Keratinocyte (primary cell): ENCODE measurements at regions not wholly inside any gene's neighbourhood (a gene's known extent, or its start where the extent isn't known, plus 50 kb on each side); places are given as distances from the start of the nearest gene placed in this dataset.

Experiments
- DNase-seq: peaks from one replicate; pipeline ENCODE4 v3.0.0-alpha.2; 2011; ENCODE audit warnings: low read depth, missing footprints, low spot score
- FAIRE-seq: peaks from 2 replicates; lab custom pipeline; 2011; peaks lifted over from hg19 to GRCh38; lab: Jason Lieb, UNC
- H2AFZ ChIP-seq: 2 replicates; pipeline ENCODE4 v1.6.0; 2012; ENCODE audit warnings: low read length, control low read depth, inconsistent platforms; ENCODE audit not compliant: control insufficient read depth
- H3K27ac ChIP-seq: 2 replicates; pipeline ENCODE4 v1.5.1; 2011; ENCODE audit warnings: low read length; ENCODE audit not compliant: control insufficient read depth, insufficient read depth
- H3K27me3 ChIP-seq: 3 replicates; pipeline ENCODE4 v1.6.0; 2011; ENCODE audit warnings: low read length; ENCODE audit not compliant: control insufficient read depth, insufficient read depth; ENCODE audit errors: extremely low read depth
- H3K36me3 ChIP-seq, 2 experiments: 2 replicates in 1 of 2; 3 replicates in 1 of 2; pipeline ENCODE4 v1.5.1; 2011; ENCODE audit warnings: low read length in 2 of 2, mild to moderate bottlenecking in 1 of 2; ENCODE audit not compliant: control insufficient read depth in 2 of 2, insufficient read depth in 2 of 2; ENCODE audit errors: extremely low read depth in 1 of 2
- H3K4me1 ChIP-seq: 3 replicates; pipeline ENCODE4 v1.5.1; 2011; ENCODE audit warnings: low read length; ENCODE audit not compliant: control insufficient read depth, insufficient read depth; ENCODE audit errors: extremely low read depth
- H3K4me2 ChIP-seq: 3 replicates; pipeline ENCODE4 v1.6.0; 2011; ENCODE audit warnings: low read depth, low read length; ENCODE audit not compliant: control insufficient read depth, insufficient read depth; ENCODE audit errors: extremely low read depth
- H3K4me3 ChIP-seq, 3 experiments: fragments of 200-600 bp in 1 of 3; sonication (generic) in 1 of 3; 2 replicates in 2 of 3; 3 replicates in 1 of 3; pipeline ENCODE4 v1.5.1; 2011 to 2016; ENCODE audit warnings: low read length in 3 of 3, mild to moderate bottlenecking in 3 of 3, control low read depth in 2 of 3, inconsistent platforms in 1 of 3, low read depth in 1 of 3, mixed read lengths in 1 of 3, mixed run types in 1 of 3, moderate library complexity in 1 of 3; ENCODE audit not compliant: control insufficient read depth in 2 of 3, insufficient read depth in 2 of 3; ENCODE audit errors: extremely low read depth in 1 of 3
- H3K79me2 ChIP-seq: 2 replicates; pipeline ENCODE4 v1.6.0; 2012; ENCODE audit warnings: low read length; ENCODE audit not compliant: control insufficient read depth, insufficient read depth
- H3K9ac ChIP-seq: 3 replicates; pipeline ENCODE4 v1.6.0; 2011; ENCODE audit warnings: low read length; ENCODE audit not compliant: control insufficient read depth, insufficient read depth; ENCODE audit errors: extremely low read depth
- H3K9me1 ChIP-seq: 3 replicates; pipeline ENCODE4 v1.6.0; 2011; ENCODE audit warnings: low read length; ENCODE audit not compliant: control insufficient read depth, insufficient read depth; ENCODE audit errors: extremely low read depth
- H3K9me3 ChIP-seq: 2 replicates; pipeline ENCODE4 v1.5.1; 2012; ENCODE audit warnings: low read depth, low read length; ENCODE audit not compliant: control insufficient read depth
- H4K20me1 ChIP-seq: 3 replicates; pipeline ENCODE4 v1.6.0; 2011; ENCODE audit warnings: low read length; ENCODE audit not compliant: control insufficient read depth, insufficient read depth; ENCODE audit errors: extremely low read depth
- CTCF ChIP-seq, 3 experiments: IDR thresholded peaks in 1 of 3; conservative IDR thresholded peaks in 1 of 3; optimal IDR thresholded peaks in 1 of 3; 2 replicates in 2 of 3; 3 replicates in 1 of 3; pipeline versions ENCODE3 to v1.5.1; 2011; ENCODE audit warnings: low read length in 3 of 3, mild to moderate bottlenecking in 3 of 3, moderate library complexity in 2 of 3, control low read depth in 1 of 3, inconsistent platforms in 1 of 3; ENCODE audit not compliant: insufficient read depth in 2 of 3; ENCODE audit errors: extremely low read depth in 1 of 3
- EZH2 ChIP-seq: IDR thresholded peaks from one replicate; pipeline ENCODE4 v1.6.1; 2012; ENCODE audit warnings: inconsistent platforms, mild to moderate bottlenecking, low read length, moderate library complexity
- dilution Hi-C: fragments of 300-500 bp; cut with MboI; formaldehyde crosslinking; loops from one replicate; pipeline ENCODE4 v1.7.0; 2020; ENCODE audit warnings: low sequenced_read_pairs; ENCODE audit not compliant: extremely low pct_ligation_motif_present

DNA sequence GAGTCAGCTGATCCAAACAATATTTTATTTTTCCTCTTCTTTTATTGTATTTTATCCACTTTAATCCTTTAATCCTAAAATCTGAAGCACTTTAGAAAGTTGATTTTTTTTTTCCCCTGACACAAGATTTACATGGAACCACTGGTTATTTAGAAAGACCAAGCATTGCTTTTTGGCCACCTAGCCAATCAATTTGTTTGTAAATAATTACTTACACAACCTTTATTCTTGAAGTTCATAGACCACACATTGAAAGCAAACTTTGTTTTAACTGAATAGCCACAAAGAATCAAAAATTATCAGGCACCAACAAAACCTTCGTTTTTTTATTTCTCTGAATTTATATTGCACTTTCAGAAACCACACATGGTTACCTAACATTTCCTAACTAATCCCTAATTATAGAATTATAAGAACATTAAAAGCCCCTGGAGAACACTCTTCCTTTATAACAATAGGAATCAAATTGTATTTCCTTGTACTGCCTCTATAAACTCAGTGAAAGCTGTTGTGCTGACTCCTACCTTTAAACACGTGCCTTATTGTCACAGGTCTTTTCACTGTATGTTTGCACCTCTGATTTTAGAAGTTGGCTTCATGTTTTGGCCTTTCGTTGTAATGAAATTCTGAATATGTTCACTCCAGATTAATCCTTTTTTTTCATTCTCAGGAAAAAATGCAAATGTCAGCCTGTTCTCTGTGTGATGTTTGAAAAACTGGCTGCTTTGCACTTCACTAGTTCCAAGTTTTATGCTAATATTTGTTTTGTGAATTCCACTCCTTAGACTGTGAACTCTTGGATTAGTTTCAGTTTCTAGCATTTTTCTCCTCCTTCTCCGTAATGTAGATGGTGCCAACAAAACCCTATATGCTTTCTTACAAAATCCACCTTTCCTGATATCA, 1511.9 kb downstream of the REEP3 start:
- Histone ChIP-seq H3K4me2 (no peak overlapping the region), H3K9me3 (peaks cover 4% of the 10 kb centered on the region), H3K4me3 (no peak overlapping the region), H3K9me1 (no peaks in the 10 kb centered on the region), H3K79me2 (no peaks in the 10 kb centered on the region), H4K20me1 (no peaks in the 10 kb centered on the region), H3K27ac (no peak overlapping the region), H3K4me1 (no peaks in the 10 kb centered on the region), H3K9ac (no peak overlapping the region), H3K27me3 (no peaks in the 10 kb centered on the region), H2AFZ (no peak overlapping the region), H3K36me3 (no peaks in the 10 kb centered on the region)
- FAIRE-seq = no peak
- no peak for DNase-seq
- dilution Hi-C loops = no loop called here
- no peak for TF ChIP-seq CTCF (optimal IDR thresholded peaks at IDR 0.05 in 1 of 3, IDR thresholded peaks at IDR 0.05 in 1 of 3, conservative IDR thresholded peaks at IDR 0.05 in 1 of 3; ENCODE audit: extremely low read depth in 1 of 3, insufficient read depth in 2 of 3, low read length in 3 of 3)
- TF ChIP-seq EZH2 = no peak

- Histone ChIP-seq H3K27ac (no peak overlapping the region), H3K9me3 (peaks cover 4% of the 10 kb centered on the region), H3K9ac (no peak overlapping the region), H4K20me1 (no peaks in the 10 kb centered on the region), H3K79me2 (no peaks in the 10 kb centered on the region), H3K9me1 (no peaks in the 10 kb centered on the region), H3K4me1 (no peaks in the 10 kb centered on the region), H3K4me2 (no peak overlapping the region), H3K36me3 (no peaks in the 10 kb centered on the region), H3K4me3 (no peak overlapping the region), H2AFZ (no peak overlapping the region), H3K27me3 (no peaks in the 10 kb centered on the region)
- DNase-seq (no peak), FAIRE-seq (no peak)
- TF ChIP-seq EZH2 = no peak
- TF ChIP-seq CTCF (optimal IDR thresholded peaks at IDR 0.05 in 1 of 3, IDR thresholded peaks at IDR 0.05 in 1 of 3, conservative IDR thresholded peaks at IDR 0.05 in 1 of 3; ENCODE audit: extremely low read depth in 1 of 3, insufficient read depth in 2 of 3, low read length in 3 of 3) = no peak
- dilution Hi-C loops = no loop called here
These were observed 1512.8 kb downstream of the REEP3 start for GRCh38 chr10:65033957-65034356.
